Activated naive CD8-positive, alpha-beta T cell treated with anti-CD3 and anti-CD28 coated beads for 36 hours (primary cell): ENCODE measurements at regions not wholly inside any gene's neighbourhood (a gene's known extent, or its start where the extent isn't known, plus 50 kb on each side); places are given as distances from the start of the nearest gene placed in this dataset.
"Not testable (repeated sequence)": the region's sequence is repeated elsewhere in the genome, so short reads cannot be mapped to it uniquely, and the experiment has no call there.

Source experiments
- DNase-seq: peaks from one replicate; pipeline ENCODE4 v3.0.0; 2021
- H3K27ac Mint-ChIP-seq: one replicate; pipeline ENCODE4 v1.8.0; 2022; ENCODE audit warnings: mild to moderate bottlenecking, moderate library complexity, mixed read lengths
- H3K27me3 Mint-ChIP-seq: one replicate; pipeline ENCODE4 v1.8.0; 2022; ENCODE audit warnings: mild to moderate bottlenecking, mixed read lengths
- H3K36me3 Mint-ChIP-seq: one replicate; pipeline ENCODE4 v1.8.0; 2021; ENCODE audit warnings: mild to moderate bottlenecking, mixed read lengths
- H3K4me1 Mint-ChIP-seq: one replicate; pipeline ENCODE4 v1.8.0; 2021; ENCODE audit warnings: mixed read lengths
- H3K4me3 Mint-ChIP-seq: one replicate; pipeline ENCODE4 v1.8.0; 2022; ENCODE audit warnings: mild to moderate bottlenecking, moderate library complexity, mixed read lengths
- H3K9me3 Mint-ChIP-seq: one replicate; pipeline ENCODE4 v1.8.0; 2022; ENCODE audit warnings: mixed read lengths

DNA sequence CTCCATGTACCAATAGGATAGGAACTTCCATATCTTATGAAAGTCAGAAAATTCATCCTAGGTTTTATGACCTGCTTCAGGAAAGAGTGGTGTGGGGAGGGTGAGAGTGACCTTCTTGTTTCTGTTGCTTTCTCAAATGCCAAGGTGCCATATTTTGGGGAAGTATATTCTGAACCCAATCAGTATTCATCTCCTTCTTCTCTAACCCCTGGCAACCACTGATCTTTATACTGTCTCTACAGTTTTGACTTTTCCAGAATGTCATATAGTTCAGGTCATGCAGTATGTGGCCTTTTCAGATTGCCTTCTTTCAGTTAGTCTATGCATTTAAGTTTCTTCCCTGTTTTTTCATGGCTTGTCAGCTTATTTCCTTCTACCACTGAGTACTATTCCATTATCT, 321.4 kb upstream of the SEMA6A start:
- no peak overlapping the region for H3K27ac Mint-ChIP-seq
- H3K9me3 Mint-ChIP-seq, result no peaks in the 10 kb centered on the region
- peaks cover 1% of the 10 kb centered on the region for H3K27me3 Mint-ChIP-seq
- H3K36me3 Mint-ChIP-seq, result no peaks in the 10 kb centered on the region
- H3K4me1 Mint-ChIP-seq, result no peaks in the 10 kb centered on the region
- DNase-seq, result no peak
- H3K4me3 Mint-ChIP-seq, result no peak overlapping the region

DNA sequence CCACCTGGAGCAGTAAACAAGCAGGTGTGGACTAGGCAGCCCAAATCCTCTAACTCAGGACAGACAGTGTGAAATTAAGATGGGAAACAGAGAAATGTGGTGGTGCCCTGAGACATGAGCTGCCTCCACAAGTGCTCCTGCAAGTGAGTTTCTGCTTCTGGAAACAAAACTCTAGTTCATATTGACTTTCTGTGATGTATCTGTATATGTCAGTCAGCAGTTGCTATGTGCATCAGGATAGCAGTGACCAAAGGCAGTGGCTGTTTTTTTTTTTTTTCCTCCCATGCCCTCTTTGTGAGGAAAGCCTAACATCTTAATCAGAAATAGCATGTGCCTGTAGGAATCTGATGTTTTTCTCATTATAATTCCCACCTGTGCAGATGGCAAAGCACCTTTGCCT, 318.4 kb upstream of the SEMA6A start:
- Mint-ChIP-seq H3K27ac (no peak overlapping the region), H3K9me3 (no peaks in the 10 kb centered on the region), H3K36me3 (no peaks in the 10 kb centered on the region), H3K4me3 (no peak overlapping the region), H3K27me3 (no peaks in the 10 kb centered on the region), H3K4me1 (no peaks in the 10 kb centered on the region)
- no peak for DNase-seq

DNA sequence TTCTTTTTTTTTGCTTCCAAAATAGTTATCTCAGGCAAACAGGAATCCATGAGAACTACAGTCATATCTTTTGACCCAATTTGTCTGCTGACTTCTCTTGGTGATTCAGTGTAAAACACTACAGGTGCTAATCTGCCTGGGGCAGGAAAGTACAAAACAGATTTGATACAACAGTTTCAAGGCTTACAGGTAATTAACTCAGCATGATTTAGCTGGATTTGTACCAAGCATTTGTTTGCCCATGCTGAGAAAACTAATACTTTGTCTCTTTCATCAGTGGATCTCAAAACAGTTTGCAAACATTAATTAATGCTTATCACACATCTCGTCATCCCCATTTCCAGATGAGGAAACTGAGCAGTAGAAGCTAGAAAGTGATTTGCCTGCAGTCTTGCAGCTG, 312.5 kb upstream of the SEMA6A start:
- Mint-ChIP-seq H3K9me3 (no peaks in the 10 kb centered on the region), H3K27me3 (no peaks in the 10 kb centered on the region), H3K27ac (no peak overlapping the region)

DNA sequence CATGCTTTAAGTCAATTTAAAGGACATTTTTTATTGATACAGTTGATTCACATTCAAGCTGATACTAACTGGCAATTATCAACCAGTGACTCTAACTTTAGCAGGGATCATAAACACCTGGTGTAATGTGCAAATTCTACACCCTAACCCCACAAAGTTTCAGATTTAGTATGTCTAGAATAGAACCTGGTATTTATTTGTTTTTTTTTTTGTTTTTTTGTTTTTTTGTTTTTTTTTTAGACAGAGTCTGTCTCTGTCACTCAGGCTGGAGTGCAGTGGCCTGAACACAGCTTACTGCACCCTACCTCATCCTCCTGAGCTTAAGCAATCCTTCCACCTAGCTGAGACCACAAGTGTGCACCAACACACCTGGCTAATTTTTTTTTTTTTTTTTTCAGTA, 311.2 kb upstream of the SEMA6A start:
- H3K9me3 Mint-ChIP-seq, result no peaks in the 10 kb centered on the region
- H3K4me1 Mint-ChIP-seq, result no peaks in the 10 kb centered on the region
- DNase-seq, result no peak
- no peaks in the 10 kb centered on the region for H3K27me3 Mint-ChIP-seq
- H3K27ac Mint-ChIP-seq, result no peak overlapping the region
- no peaks in the 10 kb centered on the region for H3K36me3 Mint-ChIP-seq
- H3K4me3 Mint-ChIP-seq, result no peak overlapping the region

More for the DNA sequence above, 312.5 kb upstream of the SEMA6A start:
- no peaks in the 10 kb centered on the region for H3K36me3 Mint-ChIP-seq
- H3K4me3 Mint-ChIP-seq, result no peak overlapping the region
- DNase-seq, result no peak
- H3K4me1 Mint-ChIP-seq, result no peaks in the 10 kb centered on the region

DNA sequence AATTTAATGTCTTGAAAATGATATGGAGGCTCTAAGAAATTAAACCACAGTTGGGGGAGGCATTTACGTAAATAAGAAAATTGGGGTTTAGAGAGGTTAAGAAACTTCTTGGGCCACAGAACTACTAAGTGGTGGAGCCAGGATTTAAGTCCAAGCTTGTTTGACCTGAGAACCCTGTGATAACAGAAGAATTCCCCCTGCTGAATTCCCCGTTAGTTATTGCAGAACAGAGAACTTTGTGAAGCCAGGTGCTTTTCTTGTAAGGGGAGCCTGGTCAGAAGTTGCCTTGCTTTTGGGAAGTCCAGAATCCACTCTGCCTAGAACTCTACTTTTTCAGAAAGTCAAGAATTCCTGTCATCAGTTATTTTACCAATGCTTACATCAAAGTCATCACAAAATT, 309.3 kb upstream of the SEMA6A start:
- no peak for DNase-seq
- Mint-ChIP-seq H3K4me1 (no peaks in the 10 kb centered on the region), H3K4me3 (no peak overlapping the region), H3K36me3 (no peaks in the 10 kb centered on the region), H3K27me3 (no peaks in the 10 kb centered on the region), H3K27ac (no peak overlapping the region), H3K9me3 (no peaks in the 10 kb centered on the region)

DNA sequence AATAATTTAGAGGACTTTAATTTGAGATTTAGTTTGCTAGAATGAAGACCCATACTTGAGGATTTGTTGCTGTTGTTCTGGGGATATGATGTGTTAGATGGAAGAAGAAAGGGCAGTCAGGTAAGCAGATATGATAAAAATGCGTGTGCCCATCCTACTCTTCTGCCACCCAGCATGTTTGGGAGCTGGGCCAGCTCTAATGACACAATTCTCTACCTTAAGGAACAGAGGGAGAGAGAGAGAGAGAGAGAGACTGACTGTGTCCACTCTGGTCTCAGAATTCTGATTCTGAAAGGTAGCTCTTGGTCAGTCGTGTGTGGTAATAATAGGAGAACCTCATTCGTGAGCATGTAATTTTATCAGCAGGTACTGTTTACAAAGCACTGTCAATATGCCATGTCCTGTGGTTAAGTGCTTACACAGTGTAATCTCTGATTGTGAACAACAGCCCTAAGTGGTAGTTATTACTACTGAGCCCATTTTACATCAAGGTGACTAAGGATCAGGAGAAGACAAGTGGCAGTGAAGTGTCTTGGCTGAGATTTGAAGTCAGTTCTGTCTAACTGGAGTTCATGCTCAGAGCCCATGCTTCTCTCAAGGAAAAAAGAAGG, 307.4 kb upstream of the SEMA6A start:
- Mint-ChIP-seq H3K27me3 (no peaks in the 10 kb centered on the region), H3K27ac (no peak overlapping the region), H3K4me1 (no peaks in the 10 kb centered on the region), H3K36me3 (no peaks in the 10 kb centered on the region), H3K4me3 (no peak overlapping the region), H3K9me3 (no peaks in the 10 kb centered on the region)
- no peak for DNase-seq

DNA sequence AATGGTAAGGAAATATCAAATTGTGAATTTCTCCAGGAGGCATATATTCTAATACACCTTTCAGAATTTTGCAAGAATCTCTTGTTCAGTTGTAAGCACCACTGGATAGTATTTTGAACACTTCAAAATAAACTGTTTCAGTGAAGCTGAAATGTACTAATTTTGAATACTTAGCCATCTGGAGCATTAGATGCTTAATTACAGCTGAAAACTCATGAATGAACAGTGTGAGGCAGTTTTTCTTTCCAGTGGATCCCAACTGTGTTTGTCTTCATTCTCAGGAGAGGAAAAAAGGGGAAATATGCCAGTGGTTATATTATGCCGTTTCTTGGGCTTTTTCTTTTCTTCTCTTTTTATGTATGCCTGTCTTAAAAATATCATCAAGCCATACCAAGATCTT, 306.0 kb upstream of the SEMA6A start:
- Mint-ChIP-seq H3K36me3 (no peaks in the 10 kb centered on the region), H3K4me1 (no peaks in the 10 kb centered on the region), H3K4me3 (no peak overlapping the region), H3K27me3 (no peaks in the 10 kb centered on the region), H3K27ac (no peak overlapping the region), H3K9me3 (no peaks in the 10 kb centered on the region)
- no peak for DNase-seq

DNA sequence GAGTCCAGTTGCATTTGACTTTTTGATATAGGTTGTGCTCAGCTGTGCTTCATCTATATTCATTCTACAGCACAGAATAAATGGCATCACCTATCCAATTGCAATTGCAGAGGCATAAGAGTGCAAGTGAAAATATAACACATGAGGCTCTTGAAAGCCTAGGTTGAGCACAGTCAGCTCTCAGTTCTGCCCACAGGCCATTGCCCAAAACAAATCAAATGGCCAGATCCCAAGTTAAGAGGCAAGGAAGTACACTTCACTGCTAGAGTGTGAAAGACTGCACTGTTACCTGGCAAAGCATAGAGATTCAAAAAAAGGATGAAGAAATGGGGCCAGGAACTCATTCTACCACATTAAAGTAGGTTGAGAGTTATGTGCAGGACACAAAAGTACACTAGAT, 305.5 kb upstream of the SEMA6A start:
- Mint-ChIP-seq H3K27me3 (no peaks in the 10 kb centered on the region), H3K4me1 (no peaks in the 10 kb centered on the region), H3K9me3 (no peaks in the 10 kb centered on the region)

DNA sequence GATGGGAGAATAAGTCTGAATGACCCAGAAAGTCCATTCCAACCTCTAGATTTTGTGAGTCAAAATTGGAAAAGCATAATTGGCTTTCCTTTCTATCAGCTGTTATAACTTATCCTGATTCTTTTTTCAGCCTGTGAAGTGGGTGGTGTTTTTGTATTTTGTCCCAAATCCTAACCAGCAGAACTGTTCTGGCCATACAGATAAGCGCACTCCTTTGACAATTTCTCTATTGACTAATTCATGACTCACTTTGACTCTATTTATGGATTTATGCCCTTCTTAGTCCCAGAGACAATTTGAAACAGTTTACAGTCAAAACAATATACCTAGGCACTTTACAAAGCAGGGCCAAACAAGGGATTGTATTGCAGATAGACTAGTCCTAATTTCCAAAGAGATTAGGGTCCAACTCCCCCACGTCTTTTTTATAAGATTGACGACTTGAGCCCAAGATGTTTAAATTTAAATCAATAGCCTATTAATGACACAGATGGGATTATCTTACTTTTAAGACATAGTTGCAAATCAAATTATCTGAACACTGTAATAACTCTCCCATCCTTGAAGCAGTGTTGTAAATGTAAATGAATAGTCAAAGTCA, 301.7 kb upstream of the SEMA6A start:
- no peaks in the 10 kb centered on the region for H3K9me3 Mint-ChIP-seq
- no peaks in the 10 kb centered on the region for H3K27me3 Mint-ChIP-seq
- H3K4me1 Mint-ChIP-seq, result no peaks in the 10 kb centered on the region
- no peak overlapping the region for H3K27ac Mint-ChIP-seq
- H3K36me3 Mint-ChIP-seq, result no peaks in the 10 kb centered on the region
- H3K4me3 Mint-ChIP-seq, result no peak overlapping the region
- DNase-seq, result no peak

More for the DNA sequence above, 305.5 kb upstream of the SEMA6A start:
- DNase-seq, result no peak
- no peak overlapping the region for H3K4me3 Mint-ChIP-seq
- H3K27ac Mint-ChIP-seq, result no peak overlapping the region
- H3K36me3 Mint-ChIP-seq, result no peaks in the 10 kb centered on the region

DNA sequence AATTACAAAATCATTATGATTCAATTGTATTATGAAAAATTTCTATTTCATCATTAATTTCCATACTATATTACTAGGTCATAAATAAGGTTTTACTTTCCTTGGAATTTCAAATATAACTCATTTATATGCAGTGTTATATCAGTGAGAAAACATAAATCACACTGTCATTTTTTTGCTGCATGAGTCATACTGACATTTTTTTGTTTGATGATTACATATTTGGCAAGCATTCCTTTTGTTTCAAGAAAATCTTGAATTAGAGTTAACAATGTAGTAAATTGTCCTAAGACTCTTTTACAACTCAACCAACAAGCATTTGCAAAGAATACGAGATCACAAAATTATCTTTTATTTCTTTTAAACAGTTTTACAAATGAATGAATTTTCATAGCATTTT, 298.4 kb upstream of the SEMA6A start:
- Mint-ChIP-seq H3K36me3 (no peaks in the 10 kb centered on the region), H3K27me3 (no peaks in the 10 kb centered on the region), H3K27ac (no peak overlapping the region), H3K4me3 (no peak overlapping the region), H3K4me1 (no peaks in the 10 kb centered on the region), H3K9me3 (no peaks in the 10 kb centered on the region)
- no peak for DNase-seq

DNA sequence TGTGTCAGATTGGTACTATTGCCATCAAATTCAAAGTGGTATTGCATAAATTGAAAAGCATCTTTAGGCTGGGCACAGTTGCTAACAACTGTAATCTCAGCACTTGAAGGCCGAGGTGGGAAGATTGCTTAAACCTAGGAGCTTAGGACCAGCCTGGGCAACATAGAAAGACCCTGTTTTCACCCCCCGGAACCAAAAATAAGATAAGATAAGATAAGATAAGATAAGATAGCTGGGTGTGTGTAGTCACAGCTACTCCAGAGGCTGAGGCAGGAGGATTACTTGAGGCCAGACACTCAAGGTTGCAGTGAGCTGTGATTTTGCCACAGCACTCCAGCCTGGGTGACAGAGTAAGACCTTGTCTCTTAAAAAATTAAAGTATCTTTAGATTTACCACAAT, 297.9 kb upstream of the SEMA6A start:
- no peak for DNase-seq
- no peaks in the 10 kb centered on the region for H3K9me3 Mint-ChIP-seq
- no peaks in the 10 kb centered on the region for H3K4me1 Mint-ChIP-seq
- H3K27me3 Mint-ChIP-seq, result no peaks in the 10 kb centered on the region
- H3K27ac Mint-ChIP-seq, result no peak overlapping the region
- no peak overlapping the region for H3K4me3 Mint-ChIP-seq
- H3K36me3 Mint-ChIP-seq, result no peaks in the 10 kb centered on the region

DNA sequence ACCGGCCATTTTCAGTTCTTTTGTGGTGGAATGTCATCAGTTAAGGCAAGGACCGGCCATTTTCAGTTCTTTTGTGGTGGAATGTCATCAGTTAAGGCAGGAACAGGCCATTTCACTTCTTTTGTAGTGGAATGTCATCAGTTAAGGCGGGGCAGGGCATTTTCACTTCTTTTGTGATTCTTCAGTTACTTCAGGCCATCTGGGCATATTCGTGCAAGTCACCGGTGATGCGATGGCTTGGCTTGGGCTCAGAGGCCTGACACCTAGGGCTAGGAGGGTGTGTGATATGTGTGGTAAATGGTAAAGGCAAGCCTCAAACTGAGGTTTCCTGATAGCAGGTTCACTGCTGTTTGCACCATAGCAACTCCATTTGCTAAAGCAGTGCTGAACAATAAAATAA, 293.2 kb upstream of the SEMA6A start:
- not testable (repeated sequence) for H3K27me3 Mint-ChIP-seq, H3K4me1 Mint-ChIP-seq, H3K4me3 Mint-ChIP-seq, DNase-seq, H3K36me3 Mint-ChIP-seq, H3K27ac Mint-ChIP-seq, H3K9me3 Mint-ChIP-seq

DNA sequence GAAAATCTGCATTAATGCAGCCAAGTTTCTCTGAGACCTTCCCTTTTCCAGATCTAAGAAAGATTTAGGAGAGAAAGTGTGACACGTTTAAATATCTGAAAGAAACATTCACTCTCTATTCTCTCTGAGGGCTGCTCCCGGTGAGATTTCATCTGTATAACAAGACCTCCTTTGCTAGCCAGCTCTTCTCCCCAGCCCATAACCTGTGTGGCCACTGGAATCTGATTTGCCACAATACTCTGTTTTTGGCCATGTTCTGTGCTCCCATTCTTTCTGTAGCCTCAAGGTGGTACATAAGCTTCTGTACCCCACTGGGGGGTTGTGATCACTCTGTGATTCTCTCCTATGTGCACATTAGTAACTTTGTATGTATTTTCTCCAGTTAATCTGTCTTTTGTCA, 291.0 kb upstream of the SEMA6A start:
- Mint-ChIP-seq H3K4me1 (no peaks in the 10 kb centered on the region), H3K36me3 (no peaks in the 10 kb centered on the region), H3K9me3 (no peaks in the 10 kb centered on the region), H3K4me3 (no peak overlapping the region), H3K27ac (no peak overlapping the region), H3K27me3 (peaks cover 9% of the 10 kb centered on the region)
- DNase-seq, result no peak

DNA sequence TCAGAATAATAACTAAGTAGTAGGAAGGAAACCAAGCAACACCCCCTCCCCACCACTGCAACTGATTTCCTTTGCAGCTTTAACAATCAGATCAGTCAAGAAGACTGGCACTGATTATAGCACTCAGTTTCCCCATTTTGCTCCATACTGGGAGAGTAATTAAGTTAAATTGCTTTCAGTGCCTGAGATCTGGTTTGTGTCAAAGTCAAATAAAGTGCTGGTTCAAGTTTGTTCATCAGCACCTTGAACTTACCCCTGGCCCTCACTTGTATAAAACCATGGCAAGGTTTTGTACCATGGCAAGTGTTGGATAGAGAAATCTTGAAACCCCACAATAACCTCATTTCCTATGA, 290.2 kb upstream of the SEMA6A start:
- Mint-ChIP-seq H3K4me3 (no peak overlapping the region), H3K36me3 (no peaks in the 10 kb centered on the region), H3K4me1 (no peaks in the 10 kb centered on the region), H3K27ac (no peak overlapping the region), H3K9me3 (no peaks in the 10 kb centered on the region), H3K27me3 (peaks cover 9% of the 10 kb centered on the region)
- DNase-seq, result no peak

DNA sequence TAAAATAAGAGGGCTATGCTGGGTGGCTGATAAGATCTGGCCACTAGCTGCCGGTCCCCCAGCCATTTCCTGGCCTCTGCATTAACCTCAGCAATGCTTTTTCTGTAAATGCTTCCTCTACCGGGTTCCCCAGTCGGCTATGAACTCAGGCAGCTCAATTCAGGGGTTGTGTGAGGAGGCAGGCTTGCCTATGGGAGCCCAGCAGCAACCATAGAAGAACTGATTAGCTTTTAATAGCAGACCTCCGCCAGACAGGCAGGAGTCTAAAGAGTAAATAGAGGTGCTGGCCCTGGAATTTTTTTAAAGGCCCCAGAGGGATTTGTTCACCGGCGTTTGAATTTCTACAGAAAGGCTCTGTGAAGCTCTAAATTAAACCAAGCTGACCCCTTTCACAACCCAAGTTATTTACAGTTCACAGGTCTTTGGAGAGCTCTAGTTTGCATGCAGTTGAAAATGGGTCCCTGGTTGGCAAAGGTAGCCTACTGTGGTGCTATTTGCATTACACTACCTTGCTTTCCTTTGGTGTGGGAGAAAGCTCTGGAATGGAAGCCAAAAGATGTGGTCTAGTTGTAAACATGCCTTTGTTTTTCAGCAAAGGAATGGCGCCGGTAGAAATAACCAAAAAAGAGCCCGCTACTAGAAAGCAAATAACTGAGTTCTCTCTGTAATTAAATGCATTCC, 289.7 kb upstream of the SEMA6A start:
- H3K4me1 Mint-ChIP-seq, result no peaks in the 10 kb centered on the region
- H3K36me3 Mint-ChIP-seq, result no peaks in the 10 kb centered on the region
- H3K4me3 Mint-ChIP-seq, result no peak overlapping the region
- no peaks in the 10 kb centered on the region for H3K9me3 Mint-ChIP-seq
- H3K27me3 Mint-ChIP-seq, result peaks cover 9% of the 10 kb centered on the region
- no peak for DNase-seq
- H3K27ac Mint-ChIP-seq, result no peak overlapping the region
